ENCODE measurements at regions not wholly inside any gene's neighbourhood (a gene's known extent, or its start where the extent isn't known, plus 50 kb on each side); places are given as distances from the start of the nearest gene placed in this dataset.
A peak's percentile ranks its signal among the peaks of the same experiment; 100 is the strongest.

- H3K4me3 ChIP-seq: no peak overlapping the region
- H3K9me3 ChIP-seq: no peaks in the 10 kb centered on the region
- 71 to 82% methylated on average over 3 of the region's 3 CpGs for WGBS, 2 donors
- DNase-seq (no peak), ATAC-seq (ENCODE audit: low FRiP score in 2 of 2) (no peak)
- H3K4me1 ChIP-seq: no peaks in the 10 kb centered on the region
- no peaks in the 10 kb centered on the region for H3K27me3 ChIP-seq
- no peak for TF ChIP-seq CTCF (IDR thresholded peaks at IDR 0.05)
- no peak overlapping the region for H3K27ac ChIP-seq
- H3K36me3 ChIP-seq: no peaks in the 10 kb centered on the region
These were observed 380.8 kb upstream of the IL12A start for GRCh38 chr3:159607856-159608255.

- Histone ChIP-seq H3K4me1 (no peaks in the 10 kb centered on the region), H3K9me3 (no peaks in the 10 kb centered on the region), H3K27ac (no peak overlapping the region), H3K4me3 (no peak overlapping the region), H3K27me3 (no peaks in the 10 kb centered on the region), H3K36me3 (no peaks in the 10 kb centered on the region)
- no peak for DNase-seq
- WGBS, 2 donors: 82 to 90% methylated on average over 3 of the region's 3 CpGs
- TF ChIP-seq EP300 (IDR thresholded peaks at IDR 0.05) (no peak), CTCF (IDR thresholded peaks at IDR 0.05) (no peak), POLR2A (IDR thresholded peaks at IDR 0.05) (no peak), POLR2AphosphoS5 (IDR thresholded peaks at IDR 0.05) (no peak)
- ATAC-seq (ENCODE audit: low FRiP score in 2 of 2): no peak
These were observed 380.3 kb upstream of the IL12A start for GRCh38 chr3:159608311-159608710.

- Histone ChIP-seq H3K36me3 (no peaks in the 10 kb centered on the region), H3K9me3 (no peaks in the 10 kb centered on the region), H3K4me3 (no peak overlapping the region), H3K4me1 (no peaks in the 10 kb centered on the region), H3K27ac (no peak overlapping the region), H3K27me3 (no peaks in the 10 kb centered on the region)
- DNase-seq: no peak
- TF ChIP-seq POLR2A (IDR thresholded peaks at IDR 0.05) (no peak), POLR2AphosphoS5 (IDR thresholded peaks at IDR 0.05) (no peak), CTCF (IDR thresholded peaks at IDR 0.05) (no peak)
- ATAC-seq (ENCODE audit: low FRiP score in 2 of 2): no peak
- 78 to 92% methylated on average over 7 of the region's 7 CpGs for WGBS, 2 donors
These were observed 379.0 kb upstream of the IL12A start for GRCh38 chr3:159609625-159610024.

GRCh38 chr3:159616234-159616825, 372.3 kb upstream of the IL12A start:
- DNase-seq (peak in 1 of 2 donors; percentile 50), ATAC-seq (ENCODE audit: low FRiP score in 2 of 2) (peak; percentile 43)
- no peaks in the 10 kb centered on the region for H3K36me3 ChIP-seq
- WGBS, 2 donors: 53 to 65% methylated on average over 7 of the region's 7 CpGs
- H3K9me3 ChIP-seq: no peaks in the 10 kb centered on the region
- TF ChIP-seq POLR2AphosphoS5 (IDR thresholded peaks at IDR 0.05) (no peak), POLR2A (IDR thresholded peaks at IDR 0.05) (no peak), CTCF (IDR thresholded peaks at IDR 0.05) (peak; percentile 33 to 76 (median 53)), EP300 (IDR thresholded peaks at IDR 0.05) (no peak)
- H3K27me3 ChIP-seq: no peaks in the 10 kb centered on the region
- H3K4me3 ChIP-seq: no peak overlapping the region
- peaks cover 0 to 5% (median 0%) of the 10 kb centered on the region in 4 donors for H3K4me1 ChIP-seq
- no peak overlapping the region for H3K27ac ChIP-seq

GRCh38 chr3:159619341-159619885, 369.2 kb upstream of the IL12A start:
- H3K4me3 ChIP-seq: no peak overlapping the region
- WGBS, 2 donors: 40 to 59% methylated on average over 3 of the region's 3 CpGs
- H3K27ac ChIP-seq: no peak overlapping the region
- no peak for DNase-seq
- H3K27me3 ChIP-seq: no peaks in the 10 kb centered on the region
- no peaks in the 10 kb centered on the region for H3K9me3 ChIP-seq
- H3K36me3 ChIP-seq: no peaks in the 10 kb centered on the region
- peaks cover 0 to 5% (median 0%) of the 10 kb centered on the region in 4 donors for H3K4me1 ChIP-seq
- TF ChIP-seq POLR2AphosphoS5 (IDR thresholded peaks at IDR 0.05): no peak
- TF ChIP-seq CTCF (IDR thresholded peaks at IDR 0.05): no peak
- no peak for TF ChIP-seq POLR2A (IDR thresholded peaks at IDR 0.05)
- no peak for TF ChIP-seq EP300 (IDR thresholded peaks at IDR 0.05)
- ATAC-seq (ENCODE audit: low FRiP score in 2 of 2): no peak
